DMS53 treated with DMSO at 0.1 percent for 48 hours (cell line): ENCODE measurements at regions not wholly inside any gene's neighbourhood (a gene's known extent, or its start where the extent isn't known, plus 50 kb on each side); places are given as distances from the start of the nearest gene placed in this dataset.
A peak's percentile ranks its signal among the peaks of the same experiment; 100 is the strongest.
"Not testable (repeated sequence)": the region's sequence is repeated elsewhere in the genome, so short reads cannot be mapped to it uniquely, and the experiment has no call there.

ENCODE experiments used
- DNase-seq: peaks from one replicate; lab custom pipeline; 2025; ENCODE audit not compliant: unreplicated experiment; lab: John Stamatoyannopoulos, UW

- no peak for DNase-seq
Observed at GRCh38 chr6:6479785-6480184, 108.7 kb upstream of the LY86 start.

- no peak for DNase-seq
Observed at GRCh38 chr6:6482256-6482655, 106.3 kb upstream of the LY86 start.

- no peak for DNase-seq
Observed at GRCh38 chr6:6483168-6483567, 105.4 kb upstream of the LY86 start.

- DNase-seq: no peak
Observed at GRCh38 chr6:6483733-6484132, 104.8 kb upstream of the LY86 start.

GRCh38 chr6:6484681-6485080 lies 103.8 kb upstream of the LY86 start:
- DNase-seq: no peak

- no peak for DNase-seq
Observed at GRCh38 chr6:6486595-6486994, 101.9 kb upstream of the LY86 start.

- no peak for DNase-seq
Observed at GRCh38 chr6:6491761-6492160, 96.8 kb upstream of the LY86 start.

GRCh38 chr6:6492675-6493074 lies 95.8 kb upstream of the LY86 start:
- no peak for DNase-seq

- DNase-seq: not testable (repeated sequence)
Observed at GRCh38 chr6:6494139-6494538, 94.4 kb upstream of the LY86 start.

GRCh38 chr6:6494677-6495076 lies 93.8 kb upstream of the LY86 start:
- peak; percentile 46 for DNase-seq

GRCh38 chr6:6495851-6496250 lies 92.7 kb upstream of the LY86 start:
- no peak for DNase-seq

- DNase-seq: no peak
Observed at GRCh38 chr6:6497541-6497940, 91.0 kb upstream of the LY86 start.

GRCh38 chr6:6497976-6498375 lies 90.5 kb upstream of the LY86 start:
- no peak for DNase-seq

GRCh38 chr6:6503191-6503590 lies 85.3 kb upstream of the LY86 start:
- DNase-seq: no peak

- DNase-seq: no peak
Observed at GRCh38 chr6:6505111-6505510, 83.4 kb upstream of the LY86 start.

GRCh38 chr6:6508643-6509042 lies 79.9 kb upstream of the LY86 start:
- DNase-seq: no peak

- no peak for DNase-seq
Observed at GRCh38 chr6:6509284-6509683, 79.2 kb upstream of the LY86 start.

GRCh38 chr6:6512711-6513110 lies 75.8 kb upstream of the LY86 start:
- no peak for DNase-seq

- no peak for DNase-seq
Observed at GRCh38 chr6:6515691-6516607, 72.6 kb upstream of the LY86 start.

GRCh38 chr6:6516666-6517458 lies 71.7 kb upstream of the LY86 start:
- DNase-seq: no peak

GRCh38 chr6:6518631-6519427 lies 69.7 kb upstream of the LY86 start:
- no peak for DNase-seq
